GM10266 (cell line): ENCODE measurements at regions not wholly inside any gene's neighbourhood (a gene's known extent, or its start where the extent isn't known, plus 50 kb on each side); places are given as distances from the start of the nearest gene placed in this dataset.

ENCODE experiments used
- DNase-seq: peaks from one replicate; pipeline ENCODE4 v3.0.0; 2012; ENCODE audit errors: extremely low spot score
- TF ChIP-seq, protein P1 (sequence below): IDR thresholded peaks from 2 replicates; pipeline ENCODE4 v1.5.1; 2012; ENCODE audit warnings: mild to moderate bottlenecking, low read depth; ENCODE audit not compliant: control insufficient read depth, insufficient read depth; ENCODE audit errors: missing control alignments

DNA sequence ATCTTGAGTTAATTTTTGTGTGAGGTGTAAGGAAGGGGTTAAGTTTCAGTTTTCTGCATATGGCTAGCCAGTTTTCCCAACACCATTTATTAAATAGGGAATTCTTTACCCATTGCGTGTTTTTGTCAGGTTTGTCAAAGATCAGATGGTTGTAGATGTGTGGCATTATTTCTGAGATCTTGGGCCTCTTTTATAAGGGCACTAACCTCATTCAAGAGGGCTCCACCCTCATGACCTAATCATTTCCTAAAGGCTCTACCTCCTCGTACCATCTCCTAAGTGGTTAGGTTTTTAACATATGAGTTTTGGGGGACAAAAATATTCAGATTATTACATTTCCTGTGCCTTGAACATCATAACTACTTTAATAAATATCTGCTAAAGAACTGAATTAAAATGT is 510.9 kb downstream of the UTRN start:
- no peak for DNase-seq
- TF ChIP-seq, protein P1, sequence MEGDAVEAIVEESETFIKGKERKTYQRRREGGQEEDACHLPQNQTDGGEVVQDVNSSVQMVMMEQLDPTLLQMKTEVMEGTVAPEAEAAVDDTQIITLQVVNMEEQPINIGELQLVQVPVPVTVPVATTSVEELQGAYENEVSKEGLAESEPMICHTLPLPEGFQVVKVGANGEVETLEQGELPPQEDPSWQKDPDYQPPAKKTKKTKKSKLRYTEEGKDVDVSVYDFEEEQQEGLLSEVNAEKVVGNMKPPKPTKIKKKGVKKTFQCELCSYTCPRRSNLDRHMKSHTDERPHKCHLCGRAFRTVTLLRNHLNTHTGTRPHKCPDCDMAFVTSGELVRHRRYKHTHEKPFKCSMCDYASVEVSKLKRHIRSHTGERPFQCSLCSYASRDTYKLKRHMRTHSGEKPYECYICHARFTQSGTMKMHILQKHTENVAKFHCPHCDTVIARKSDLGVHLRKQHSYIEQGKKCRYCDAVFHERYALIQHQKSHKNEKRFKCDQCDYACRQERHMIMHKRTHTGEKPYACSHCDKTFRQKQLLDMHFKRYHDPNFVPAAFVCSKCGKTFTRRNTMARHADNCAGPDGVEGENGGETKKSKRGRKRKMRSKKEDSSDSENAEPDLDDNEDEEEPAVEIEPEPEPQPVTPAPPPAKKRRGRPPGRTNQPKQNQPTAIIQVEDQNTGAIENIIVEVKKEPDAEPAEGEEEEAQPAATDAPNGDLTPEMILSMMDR: no peak

DNA sequence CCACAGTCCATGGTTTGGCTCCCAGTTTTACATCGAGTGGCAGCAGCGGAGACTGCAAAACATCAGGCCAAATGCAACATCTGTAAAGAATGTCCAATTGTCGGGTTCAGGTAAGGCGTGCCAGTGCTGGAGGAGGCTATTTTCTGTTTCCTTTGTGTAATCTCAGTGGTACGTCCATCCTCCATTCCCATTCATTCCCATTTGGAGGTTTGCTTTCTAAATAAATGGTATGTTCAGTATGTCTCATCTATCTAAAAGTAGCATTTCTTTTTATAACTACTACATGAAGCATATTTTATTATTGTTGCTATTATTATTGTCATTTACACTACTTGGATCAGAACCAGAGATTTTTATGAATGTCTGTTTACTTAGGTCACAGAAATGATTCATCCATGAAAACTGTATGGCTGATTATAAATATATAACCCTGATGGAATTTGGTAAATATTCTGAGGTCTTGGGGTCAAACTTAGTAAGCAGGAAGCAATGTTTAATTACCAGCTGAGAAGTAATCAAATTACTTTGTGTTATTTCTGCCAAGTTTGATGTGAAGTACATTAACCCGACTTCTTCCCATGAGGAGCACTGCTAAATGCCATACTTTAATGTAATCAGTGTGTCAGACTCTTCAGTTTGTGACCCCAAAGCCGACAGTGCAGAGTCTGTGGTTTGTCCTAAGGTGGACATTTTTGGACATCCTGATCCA is 512.9 kb downstream of the UTRN start:
- TF ChIP-seq, protein P1: no peak
- DNase-seq: no peak

DNA sequence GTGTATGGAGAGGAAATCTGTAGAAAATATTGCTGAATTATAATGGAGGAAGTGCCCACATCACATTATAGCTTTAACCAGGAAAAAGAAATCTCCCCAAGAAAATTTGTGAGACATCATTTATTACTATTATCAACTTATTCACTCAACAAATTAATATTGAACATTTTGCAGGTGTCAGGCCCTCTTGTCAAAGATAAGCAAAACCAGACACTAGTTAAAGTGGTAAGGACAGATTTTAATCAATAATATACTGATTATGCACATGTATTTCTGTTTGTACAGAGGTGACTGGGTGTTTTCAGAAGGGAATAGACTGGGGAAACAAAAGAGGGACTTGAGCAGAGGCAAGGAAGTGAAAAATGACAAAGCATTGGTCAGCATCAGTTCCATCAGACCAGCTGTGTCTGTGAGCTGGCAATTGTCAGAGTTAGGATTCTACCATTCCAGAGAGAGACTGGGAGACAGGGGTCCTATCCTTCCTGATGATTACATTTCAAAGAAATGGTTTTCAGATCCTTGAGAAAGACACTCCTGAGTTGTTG is 519.2 kb downstream of the UTRN start:
- no peak for DNase-seq
- TF ChIP-seq, protein P1: no peak

- DNase-seq: no peak
- TF ChIP-seq, protein P1: no peak
Measured at GRCh38 chr6:144805049-144805448, 519.9 kb downstream of the UTRN start.

GRCh38 chr6:144806222-144806621 is 521.1 kb downstream of the UTRN start:
- TF ChIP-seq, protein P1: no peak
- DNase-seq: no peak

GRCh38 chr6:144809120-144809519 is 524.0 kb downstream of the UTRN start:
- no peak for DNase-seq
- TF ChIP-seq, protein P1: no peak

GRCh38 chr6:144809969-144810368 is 524.8 kb downstream of the UTRN start:
- TF ChIP-seq, protein P1: no peak
- DNase-seq: no peak
